Breast epithelium (tissue), 4 donors: ENCODE measurements at regions not wholly inside any gene's neighbourhood (a gene's known extent, or its start where the extent isn't known, plus 50 kb on each side); places are given as distances from the start of the nearest gene placed in this dataset.

Experiments used
- DNase-seq, 2 donors: peaks; one replicate each; pipeline ENCODE4 v3.0.0-alpha.2; 2019; ENCODE audit warnings: low spot score in 2 of 2
- H3K27ac ChIP-seq, 2 donors: fragments of 200-600 bp; sonication (generic) in 1 of 2; one replicate each; pipeline ENCODE4 v1.5.1; 2016 to 2019; ENCODE audit warnings: mild to moderate bottlenecking in 1 of 2
- H3K27me3 ChIP-seq, 2 donors: fragments of 200-600 bp; sonication (generic) in 1 of 2; one replicate each; pipeline versions ENCODE4 v1.5.1 to v1.6.0; 2017 to 2019; ENCODE audit warnings: control low read depth in 1 of 2, mild to moderate bottlenecking in 1 of 2
- H3K36me3 ChIP-seq: fragments of 200-600 bp; one replicate; pipeline ENCODE4 v1.5.1; 2019
- H3K4me1 ChIP-seq, 2 donors: fragments of 200-600 bp; sonication (generic); one replicate each; pipeline ENCODE4 v1.5.1; 2016 to 2019; ENCODE audit warnings: control low read depth in 1 of 2
- H3K4me3 ChIP-seq, 3 donors: fragments of 200-600 bp; sonication (generic); 1 replicate in 2 of 3; 2 replicates in 1 of 3; pipeline ENCODE4 v1.5.1; 2016 to 2019; ENCODE audit warnings: mild to moderate bottlenecking in 3 of 3, moderate library complexity in 2 of 3
- H3K9me3 ChIP-seq, 2 donors: fragments of 200-600 bp; sonication (generic) in 1 of 2; one replicate each; pipeline ENCODE4 v1.5.1; 2016 to 2019; ENCODE audit warnings: control low read depth in 1 of 2
- CTCF ChIP-seq, 3 donors: fragments of 450-650 bp; IDR thresholded peaks; one replicate each; pipeline ENCODE4 v1.5.1; 2016 to 2017; ENCODE audit warnings: antibody characterized with exemption in 3 of 3, mild to moderate bottlenecking in 3 of 3, moderate library complexity in 3 of 3
- POLR2A ChIP-seq: fragments of 450-650 bp; IDR thresholded peaks from one replicate; pipeline ENCODE4 v1.6.1; 2016; ENCODE audit warnings: antibody characterized with exemption, mild to moderate bottlenecking, moderate library complexity
- POLR2AphosphoS5 ChIP-seq, 3 donors: sonication (generic); formaldehyde crosslinking; IDR thresholded peaks; one replicate each; pipeline ENCODE4 v1.6.1; 2017; ENCODE audit warnings: antibody characterized with exemption in 3 of 3
- intact Hi-C: fragments of 100-400 bp; cut with DNase I; formaldehyde crosslinking; loops from one replicate; pipeline ENCODE4 v1.15.1; 2023; ENCODE audit warnings: low total_unique reads

- intact Hi-C loops = loop anchor here (10.0 kb wide), 1 partner anchor 926 kb away; no protein-coding TSS in a partner anchor
- no peaks in the 10 kb centered on the region for H3K27me3 ChIP-seq
- H3K9me3 ChIP-seq = no peaks in the 10 kb centered on the region
Measured at GRCh38 chr5:158179271-158179670, 320.3 kb upstream of the CLINT1 start.

GRCh38 chr5:158178535-158178934 lies 319.6 kb upstream of the CLINT1 start:
- H3K4me1 ChIP-seq = peaks cover 0 to 6% of the 10 kb centered on the region in 2 donors
- no peaks in the 10 kb centered on the region for H3K27me3 ChIP-seq
- DNase-seq = no peak
- H3K9me3 ChIP-seq = no peaks in the 10 kb centered on the region
- no peak overlapping the region for H3K27ac ChIP-seq
- H3K4me3 ChIP-seq = no peak overlapping the region
- TF ChIP-seq CTCF (IDR thresholded peaks at IDR 0.05) (no peak), POLR2AphosphoS5 (IDR thresholded peaks at IDR 0.05) (no peak), POLR2A (no peak)
- intact Hi-C loops = loop anchor here (10.0 kb wide), 1 partner anchor 926 kb away; no protein-coding TSS in a partner anchor
- no peaks in the 10 kb centered on the region for H3K36me3 ChIP-seq

More at GRCh38 chr5:158179271-158179670, 320.3 kb upstream of the CLINT1 start:
- peaks cover 0 to 6% of the 10 kb centered on the region in 2 donors for H3K4me1 ChIP-seq
- DNase-seq = no peak
- H3K36me3 ChIP-seq = no peaks in the 10 kb centered on the region
- H3K27ac ChIP-seq = no peak overlapping the region
- no peak overlapping the region for H3K4me3 ChIP-seq
- no peak for TF ChIP-seq POLR2AphosphoS5 (IDR thresholded peaks at IDR 0.05)
- TF ChIP-seq POLR2A = no peak
- no peak for TF ChIP-seq CTCF (IDR thresholded peaks at IDR 0.05)

GRCh38 chr5:158177146-158177545 lies 318.2 kb upstream of the CLINT1 start:
- peaks cover 0 to 6% of the 10 kb centered on the region in 2 donors for H3K4me1 ChIP-seq
- no peak for DNase-seq
- intact Hi-C loops = loop anchor here (10.0 kb wide), 1 partner anchor 928 kb away; no protein-coding TSS in a partner anchor
- no peaks in the 10 kb centered on the region for H3K36me3 ChIP-seq
- no peaks in the 10 kb centered on the region for H3K9me3 ChIP-seq
- H3K4me3 ChIP-seq = no peak overlapping the region
- TF ChIP-seq CTCF (IDR thresholded peaks at IDR 0.05) = no peak
- H3K27me3 ChIP-seq = no peaks in the 10 kb centered on the region
- no peak overlapping the region for H3K27ac ChIP-seq

GRCh38 chr5:158175934-158176481 lies 317.1 kb upstream of the CLINT1 start:
- TF ChIP-seq POLR2A (no peak), CTCF (IDR thresholded peaks at IDR 0.05) (no peak), POLR2AphosphoS5 (IDR thresholded peaks at IDR 0.05) (no peak)
- H3K36me3 ChIP-seq = no peaks in the 10 kb centered on the region
- intact Hi-C loops = loop anchor here (10.0 kb wide), 1 partner anchor 929 kb away; no protein-coding TSS in a partner anchor
- H3K27me3 ChIP-seq = no peaks in the 10 kb centered on the region
- no peak overlapping the region for H3K4me3 ChIP-seq
- peak overlapping the region in 1 of 2 donors; percentile 43 for H3K27ac ChIP-seq
- DNase-seq = no peak
- peaks cover 0 to 6% of the 10 kb centered on the region in 2 donors for H3K4me1 ChIP-seq
- H3K9me3 ChIP-seq = no peaks in the 10 kb centered on the region

GRCh38 chr5:158174918-158175851 lies 316.2 kb upstream of the CLINT1 start:
- Histone ChIP-seq H3K4me3 (no peak overlapping the region), H3K9me3 (no peaks in the 10 kb centered on the region), H3K27ac (peak overlapping the region in 1 of 2 donors; percentile 43), H3K4me1 (peaks cover 0 to 6% of the 10 kb centered on the region in 2 donors), H3K36me3 (no peaks in the 10 kb centered on the region), H3K27me3 (no peaks in the 10 kb centered on the region)
- TF ChIP-seq POLR2A (no peak), POLR2AphosphoS5 (IDR thresholded peaks at IDR 0.05) (no peak), CTCF (IDR thresholded peaks at IDR 0.05) (peak; percentile 20 to 82 (median 48))
- peak in 1 of 2 donors; percentile 41 for DNase-seq
- intact Hi-C loops = loop anchor here (10.0 kb wide), 1 partner anchor 930 kb away; no protein-coding TSS in a partner anchor
